Nephron (organoid): ENCODE measurements at regions not wholly inside any gene's neighbourhood (a gene's known extent, or its start where the extent isn't known, plus 50 kb on each side); places are given as distances from the start of the nearest gene placed in this dataset.

ENCODE experiments used
- H3K27ac Mint-ChIP-seq, 3 experiments: 2 replicates each; pipeline ENCODE4 v1.8.0; 2020; ENCODE audit warnings: mixed read lengths in 3 of 3, mild to moderate bottlenecking in 2 of 3, moderate library complexity in 1 of 3
- H3K27me3 Mint-ChIP-seq: 2 replicates; pipeline ENCODE4 v1.8.0; 2021; ENCODE audit warnings: low read depth, mild to moderate bottlenecking, moderate library complexity, mixed read lengths
- H3K36me3 Mint-ChIP-seq: 2 replicates; pipeline ENCODE4 v1.8.0; 2020; ENCODE audit warnings: low read depth, mixed read lengths
- H3K4me1 Mint-ChIP-seq: 2 replicates; pipeline ENCODE4 v1.8.0; 2020; ENCODE audit warnings: mixed read lengths
- H3K4me3 Mint-ChIP-seq, 3 experiments: 2 replicates each; pipeline ENCODE4 v1.8.0; 2020; ENCODE audit warnings: mild to moderate bottlenecking in 3 of 3, mixed read lengths in 3 of 3, moderate library complexity in 2 of 3
- H3K9me3 Mint-ChIP-seq: 2 replicates; pipeline ENCODE4 v1.8.0; 2020; ENCODE audit warnings: mixed read lengths
- TF ChIP-seq, protein P1 (sequence below), 3 experiments: fragments of 200-600 bp; sonication (generic); IDR thresholded peaks; one replicate each; pipeline ENCODE4 v1.5.0; 2021; ENCODE audit warnings: antibody characterized with exemption in 3 of 3; ENCODE audit not compliant: unreplicated experiment in 3 of 3

DNA sequence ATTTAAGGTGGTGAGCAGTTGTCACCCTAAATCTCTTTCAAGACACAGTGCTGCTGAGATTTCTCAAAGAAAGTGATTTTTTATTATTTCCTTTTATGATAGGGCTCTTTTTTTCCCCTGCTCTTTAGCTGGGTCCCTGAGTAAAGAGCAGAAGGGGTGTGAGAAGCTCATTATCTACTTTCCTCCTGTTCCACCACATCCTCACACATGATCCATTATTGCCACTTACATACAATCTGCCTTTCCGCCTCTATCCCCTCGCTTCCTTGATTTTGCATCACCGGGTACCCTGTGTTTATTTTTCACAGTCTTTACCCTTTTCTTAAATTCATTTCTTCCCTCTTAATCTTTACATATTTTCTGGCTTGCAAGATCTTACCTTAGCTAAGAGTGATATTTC is 93.9 kb upstream of the CCDC85A start:
- TF ChIP-seq, protein P1, sequence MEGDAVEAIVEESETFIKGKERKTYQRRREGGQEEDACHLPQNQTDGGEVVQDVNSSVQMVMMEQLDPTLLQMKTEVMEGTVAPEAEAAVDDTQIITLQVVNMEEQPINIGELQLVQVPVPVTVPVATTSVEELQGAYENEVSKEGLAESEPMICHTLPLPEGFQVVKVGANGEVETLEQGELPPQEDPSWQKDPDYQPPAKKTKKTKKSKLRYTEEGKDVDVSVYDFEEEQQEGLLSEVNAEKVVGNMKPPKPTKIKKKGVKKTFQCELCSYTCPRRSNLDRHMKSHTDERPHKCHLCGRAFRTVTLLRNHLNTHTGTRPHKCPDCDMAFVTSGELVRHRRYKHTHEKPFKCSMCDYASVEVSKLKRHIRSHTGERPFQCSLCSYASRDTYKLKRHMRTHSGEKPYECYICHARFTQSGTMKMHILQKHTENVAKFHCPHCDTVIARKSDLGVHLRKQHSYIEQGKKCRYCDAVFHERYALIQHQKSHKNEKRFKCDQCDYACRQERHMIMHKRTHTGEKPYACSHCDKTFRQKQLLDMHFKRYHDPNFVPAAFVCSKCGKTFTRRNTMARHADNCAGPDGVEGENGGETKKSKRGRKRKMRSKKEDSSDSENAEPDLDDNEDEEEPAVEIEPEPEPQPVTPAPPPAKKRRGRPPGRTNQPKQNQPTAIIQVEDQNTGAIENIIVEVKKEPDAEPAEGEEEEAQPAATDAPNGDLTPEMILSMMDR (IDR thresholded peaks at IDR 0.05; ENCODE audit: unreplicated experiment in 3 of 3), result no peak
- no peaks in the 10 kb centered on the region for H3K4me1 Mint-ChIP-seq
- H3K9me3 Mint-ChIP-seq, result no peaks in the 10 kb centered on the region
- H3K27ac Mint-ChIP-seq, result no peak overlapping the region
- H3K36me3 Mint-ChIP-seq, result no peaks in the 10 kb centered on the region
- H3K4me3 Mint-ChIP-seq, result no peak overlapping the region
- peaks cover 4% of the 10 kb centered on the region for H3K27me3 Mint-ChIP-seq

DNA sequence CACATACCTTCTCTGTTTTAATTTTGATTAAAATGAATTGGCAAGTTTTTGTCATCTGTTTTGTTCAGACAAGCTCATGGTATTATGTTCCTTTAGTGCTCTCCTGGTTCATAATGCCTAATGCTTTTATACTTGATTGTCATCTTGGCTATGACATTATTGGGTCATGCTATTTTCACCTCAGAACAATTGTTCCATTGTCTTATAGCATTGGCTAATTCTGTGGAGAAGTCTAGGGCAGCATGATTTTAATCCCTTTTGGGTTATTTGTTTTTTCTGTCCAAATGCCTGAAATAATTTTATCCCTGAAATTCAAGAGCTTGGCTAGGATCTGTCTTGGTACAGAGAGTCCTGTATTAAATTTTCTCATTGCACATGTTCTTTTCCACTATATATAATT is 83.8 kb upstream of the CCDC85A start:
- Mint-ChIP-seq H3K9me3 (peaks cover 5% of the 10 kb centered on the region), H3K4me1 (no peaks in the 10 kb centered on the region), H3K27me3 (no peaks in the 10 kb centered on the region), H3K27ac (no peak overlapping the region), H3K36me3 (no peaks in the 10 kb centered on the region), H3K4me3 (no peak overlapping the region)
- TF ChIP-seq, protein P1 (IDR thresholded peaks at IDR 0.05; ENCODE audit: unreplicated experiment in 3 of 3), result no peak

DNA sequence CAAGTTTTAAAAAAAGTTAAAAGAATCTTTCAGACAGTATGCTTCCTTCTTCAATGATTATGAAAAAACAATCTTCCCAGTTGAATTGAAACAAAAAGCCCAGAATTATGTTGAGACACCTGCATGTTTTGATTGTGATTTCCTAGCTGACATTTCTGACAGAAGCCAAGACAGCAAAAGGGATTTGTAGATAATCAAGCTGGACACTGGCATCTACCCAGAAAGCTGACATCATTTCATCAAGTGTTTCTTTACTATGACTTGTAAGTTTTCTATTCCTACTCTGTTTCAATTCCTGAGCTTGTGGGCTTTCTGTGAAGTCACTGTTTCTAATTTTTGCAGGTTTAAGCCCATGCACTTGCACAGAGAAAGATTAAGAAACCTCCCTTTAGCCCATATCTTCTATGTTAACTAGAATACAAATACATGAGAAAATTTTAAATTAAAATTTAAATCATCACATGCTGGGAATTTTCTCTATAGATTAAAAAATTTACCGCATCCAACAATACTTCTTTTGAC is 82.9 kb upstream of the CCDC85A start:
- Mint-ChIP-seq H3K4me1 (no peaks in the 10 kb centered on the region), H3K4me3 (no peak overlapping the region), H3K27me3 (no peaks in the 10 kb centered on the region), H3K27ac (no peak overlapping the region), H3K9me3 (peaks cover 5% of the 10 kb centered on the region), H3K36me3 (no peaks in the 10 kb centered on the region)
- TF ChIP-seq, protein P1 (IDR thresholded peaks at IDR 0.05; ENCODE audit: unreplicated experiment in 3 of 3), result no peak

DNA sequence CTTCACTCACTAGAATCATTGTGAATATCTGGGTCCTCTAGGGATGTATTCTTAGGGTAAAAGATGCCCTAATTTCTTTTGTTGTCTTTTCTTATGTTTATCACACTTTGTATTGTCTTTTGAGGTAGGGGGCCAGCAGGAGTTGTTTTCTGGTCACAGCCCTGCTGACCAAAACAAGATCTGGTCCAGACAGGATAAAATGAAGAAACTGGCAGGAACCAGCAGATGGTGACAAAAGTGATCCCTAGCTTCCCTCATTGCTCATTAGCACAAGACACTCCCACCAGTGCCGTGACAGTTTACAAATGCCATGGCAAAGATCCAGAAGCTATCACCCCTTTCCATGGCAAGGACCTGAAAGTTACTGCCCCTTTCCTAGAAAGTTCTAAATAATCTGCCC is 81.7 kb upstream of the CCDC85A start:
- Mint-ChIP-seq H3K27ac (no peak overlapping the region), H3K27me3 (no peaks in the 10 kb centered on the region), H3K4me1 (no peaks in the 10 kb centered on the region), H3K4me3 (no peak overlapping the region), H3K36me3 (no peaks in the 10 kb centered on the region), H3K9me3 (peaks cover under 1% of the 10 kb centered on the region)
- TF ChIP-seq, protein P1 (IDR thresholded peaks at IDR 0.05; ENCODE audit: unreplicated experiment in 3 of 3), result no peak

DNA sequence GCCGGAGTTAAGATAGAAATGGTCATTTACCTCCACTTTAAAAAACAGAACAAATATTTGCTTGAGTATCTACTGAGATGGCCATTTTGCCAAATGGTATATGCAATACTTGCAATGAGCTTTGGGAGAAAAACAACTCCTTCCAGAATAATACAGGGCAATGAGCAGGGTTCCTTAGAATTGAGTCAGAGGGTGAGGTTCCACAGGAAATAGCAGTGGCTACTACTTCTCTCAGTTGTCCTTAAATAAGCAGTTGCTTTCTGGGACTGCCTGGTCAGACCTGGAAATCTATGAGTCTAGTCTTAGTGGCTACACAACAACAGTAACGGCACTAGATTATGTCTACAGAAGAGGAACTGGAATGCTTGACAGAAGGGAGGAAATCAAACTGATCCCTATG is 80.9 kb upstream of the CCDC85A start:
- Mint-ChIP-seq H3K4me3 (no peak overlapping the region), H3K27ac (no peak overlapping the region)

DNA sequence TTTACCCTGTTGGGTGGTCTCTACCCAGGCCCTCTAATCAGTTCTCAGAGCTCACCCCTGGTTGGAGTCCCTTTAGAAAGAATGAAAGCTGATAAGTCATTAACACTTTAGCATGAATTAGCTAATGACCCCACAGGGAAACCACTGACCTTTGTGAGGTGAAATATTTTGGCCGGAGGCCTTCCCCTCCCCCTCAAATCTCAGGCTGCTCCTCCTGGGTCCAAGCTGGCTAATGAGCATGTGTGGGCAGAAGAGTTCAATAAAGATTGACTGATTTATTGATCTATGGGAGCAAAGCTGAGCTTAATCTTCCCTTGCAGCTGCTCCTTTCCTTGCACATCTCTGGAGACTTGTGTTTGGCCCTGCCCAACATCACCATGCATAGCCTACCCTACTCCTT is 78.8 kb upstream of the CCDC85A start:
- Mint-ChIP-seq H3K9me3 (no peaks in the 10 kb centered on the region), H3K27me3 (no peaks in the 10 kb centered on the region), H3K27ac (no peak overlapping the region), H3K4me3 (no peak overlapping the region), H3K4me1 (no peaks in the 10 kb centered on the region), H3K36me3 (no peaks in the 10 kb centered on the region)
- TF ChIP-seq, protein P1 (IDR thresholded peaks at IDR 0.05; ENCODE audit: unreplicated experiment in 3 of 3), result no peak

More for the DNA sequence above, 80.9 kb upstream of the CCDC85A start:
- Mint-ChIP-seq H3K4me1 (no peaks in the 10 kb centered on the region), H3K36me3 (no peaks in the 10 kb centered on the region), H3K9me3 (no peaks in the 10 kb centered on the region), H3K27me3 (no peaks in the 10 kb centered on the region)
- TF ChIP-seq, protein P1 (IDR thresholded peaks at IDR 0.05; ENCODE audit: unreplicated experiment in 3 of 3), result no peak
